ENCODE measurements at regions not wholly inside any gene's neighbourhood (a gene's known extent, or its start where the extent isn't known, plus 50 kb on each side); places are given as distances from the start of the nearest gene placed in this dataset.
"Not testable (repeated sequence)": the region's sequence is repeated elsewhere in the genome, so short reads cannot be mapped to it uniquely, and the experiment has no call there.

GRCh38 chr12:131355361-131356245 is 355.3 kb upstream of the SFSWAP start:
- ATAC-seq (ENCODE audit: poor library complexity) (no peak), DNase-seq (no peak)
- intact Hi-C loops (cut with DNase I) = no loop called here

GRCh38 chr12:131356485-131357184 is 354.3 kb upstream of the SFSWAP start:
- no peak for DNase-seq
- intact Hi-C loops (cut with DNase I) = no loop called here
- no peak for ATAC-seq (ENCODE audit: poor library complexity)

- ATAC-seq (ENCODE audit: poor library complexity) (no peak), DNase-seq (peak; percentile 31)
- intact Hi-C loops (cut with DNase I) = no loop called here
These were observed 353.6 kb upstream of the SFSWAP start for GRCh38 chr12:131357185-131357747.

- ATAC-seq (ENCODE audit: poor library complexity) (no peak), DNase-seq (no peak)
- intact Hi-C loops (cut with DNase I) = no loop called here
These were observed 353.0 kb upstream of the SFSWAP start for GRCh38 chr12:131357920-131358319.

GRCh38 chr12:131362291-131363211 is 348.3 kb upstream of the SFSWAP start:
- ATAC-seq (ENCODE audit: poor library complexity) (no peak), DNase-seq (no peak)
- intact Hi-C loops (cut with DNase I) = no loop called here

GRCh38 chr12:131363393-131363792 is 347.5 kb upstream of the SFSWAP start:
- DNase-seq (no peak), ATAC-seq (ENCODE audit: poor library complexity) (no peak)
- intact Hi-C loops (cut with DNase I) = no loop called here

- no peak for ATAC-seq (ENCODE audit: poor library complexity)
- intact Hi-C loops (cut with DNase I) = no loop called here
- DNase-seq = no peak
These were observed 346.9 kb upstream of the SFSWAP start for GRCh38 chr12:131363841-131364495.

GRCh38 chr12:131364903-131365820 is 345.7 kb upstream of the SFSWAP start:
- DNase-seq (no peak), ATAC-seq (ENCODE audit: poor library complexity) (no peak)
- intact Hi-C loops (cut with DNase I) = no loop called here

GRCh38 chr12:131365821-131366260 is 345.0 kb upstream of the SFSWAP start:
- intact Hi-C loops (cut with DNase I) = no loop called here
- ATAC-seq (ENCODE audit: poor library complexity) (no peak), DNase-seq (peak; percentile 32)

GRCh38 chr12:131366261-131366871 is 344.5 kb upstream of the SFSWAP start:
- ATAC-seq (ENCODE audit: poor library complexity) (no peak), DNase-seq (peak; percentile 29)
- intact Hi-C loops (cut with DNase I) = no loop called here

- intact Hi-C loops (cut with DNase I) = not testable (repeated sequence)
These were observed 343.6 kb upstream of the SFSWAP start for GRCh38 chr12:131367067-131367982.

GRCh38 chr12:131367983-131368667 is 342.8 kb upstream of the SFSWAP start:
- no peak for ATAC-seq (ENCODE audit: poor library complexity)
- no peak for DNase-seq
- intact Hi-C loops (cut with DNase I) = no loop called here

More at GRCh38 chr12:131367067-131367982, 343.6 kb upstream of the SFSWAP start:
- DNase-seq = peak; percentile 25
- ATAC-seq (ENCODE audit: poor library complexity) = not testable (repeated sequence)

- DNase-seq (peak; percentile 37), ATAC-seq (ENCODE audit: poor library complexity) (no peak)
- intact Hi-C loops (cut with DNase I) = no loop called here
These were observed 342.2 kb upstream of the SFSWAP start for GRCh38 chr12:131368668-131369071.

- peak; percentile 18 for DNase-seq
- intact Hi-C loops (cut with DNase I) = no loop called here
- ATAC-seq (ENCODE audit: poor library complexity) = no peak
These were observed 341.6 kb upstream of the SFSWAP start for GRCh38 chr12:131369094-131369845.
